Caco-2 (cell line): ENCODE measurements at regions not wholly inside any gene's neighbourhood (a gene's known extent, or its start where the extent isn't known, plus 50 kb on each side); places are given as distances from the start of the nearest gene placed in this dataset.

Experiments used
- BruUV-seq: library from RNA; stranded (reverse); fragments of 400-500 nt; replicated peaks from 2 replicates; lab custom pipeline; 2021; lab: Mats Ljungman, UMichigan
- CTCF ChIA-PET: fragments of 300-600 bp; sonication (Branson Sonifier 250); formaldehyde crosslinking; loops from one replicate; lab custom pipeline; 2022; ENCODE audit warnings: antibody characterized with exemption; lab: Charles Lee
- POLR2A ChIA-PET: fragments of 300-600 bp; sonication (Branson Sonifier 250); formaldehyde crosslinking; loops from one replicate; lab custom pipeline; 2022; ENCODE audit warnings: antibody characterized with exemption; lab: Charles Lee
- DNase-seq, 2 experiments: peaks; one replicate each; pipeline versions ENCODE4 v3.0.0 to v3.0.0-alpha.2; 2020 to 2022
- H3K27me3 ChIP-seq: replicated peaks from 2 replicates; pipeline ENCODE4 v1.6.0; 2011; ENCODE audit warnings: low read length; ENCODE audit not compliant: control insufficient read depth, insufficient read depth
- H3K36me3 ChIP-seq: 2 replicates; pipeline ENCODE4 v1.5.1; 2011; ENCODE audit warnings: low read length; ENCODE audit not compliant: control insufficient read depth, insufficient read depth
- H3K4me1 ChIP-seq: fragments of 250-450 bp; sonication (Bioruptor Pico); 2 replicates; pipeline ENCODE4 v1.5.1; 2020; ENCODE audit warnings: mild to moderate bottlenecking
- H3K4me3 ChIP-seq: 2 replicates; pipeline ENCODE4 v1.5.1; 2011; ENCODE audit warnings: low read depth, mild to moderate bottlenecking, control low read depth, low read length
- H3K9me3 ChIP-seq: fragments of 250-450 bp; sonication (Bioruptor Pico); 2 replicates; pipeline ENCODE4 v1.5.1; 2020; ENCODE audit warnings: mild to moderate bottlenecking, moderate library complexity
- H3K27ac Mint-ChIP-seq: one replicate; pipeline ENCODE4 v1.8.0; 2022; ENCODE audit warnings: mixed read lengths; ENCODE audit not compliant: unreplicated experiment
- H3K27me3 Mint-ChIP-seq: one replicate; pipeline ENCODE4 v1.8.0; 2022; ENCODE audit warnings: mixed read lengths; ENCODE audit not compliant: insufficient read depth, unreplicated experiment
- H3K36me3 Mint-ChIP-seq: one replicate; pipeline ENCODE4 v1.8.0; 2022; ENCODE audit warnings: mild to moderate bottlenecking, mixed read lengths; ENCODE audit not compliant: insufficient read depth, unreplicated experiment
- H3K4me1 Mint-ChIP-seq: one replicate; pipeline ENCODE4 v1.8.0; 2022; ENCODE audit warnings: low read depth, mixed read lengths; ENCODE audit not compliant: unreplicated experiment
- H3K4me3 Mint-ChIP-seq: one replicate; pipeline ENCODE4 v1.8.0; 2022; ENCODE audit warnings: mild to moderate bottlenecking, moderate library complexity, mixed read lengths; ENCODE audit not compliant: unreplicated experiment
- H3K9me3 Mint-ChIP-seq: one replicate; pipeline ENCODE4 v1.8.0; 2022; ENCODE audit warnings: mixed read lengths; ENCODE audit not compliant: unreplicated experiment
- intact Hi-C: fragments of 100-400 bp; cut with micrococcal nuclease; formaldehyde crosslinking; loops from one replicate; pipeline ENCODE4 v1.10.0; 2022; ENCODE audit not compliant: unreplicated experiment
- TF ChIP-seq, protein P1 (sequence below), 2 experiments: fragments of 200-600 bp in 1 of 2; IDR thresholded peaks; 1 replicate in 1 of 2; 2 replicates in 1 of 2; pipeline versions ENCODE4 v1.5.1 to v1.8.0; 2011 to 2022; ENCODE audit warnings: antibody characterized with exemption in 1 of 2, control low read depth in 1 of 2, inconsistent platforms in 1 of 2, low read depth in 1 of 2, low read length in 1 of 2, mild to moderate bottlenecking in 1 of 2, moderate library complexity in 1 of 2; ENCODE audit not compliant: insufficient read depth in 1 of 2, severe bottlenecking in 1 of 2, unreplicated experiment in 1 of 2

DNA sequence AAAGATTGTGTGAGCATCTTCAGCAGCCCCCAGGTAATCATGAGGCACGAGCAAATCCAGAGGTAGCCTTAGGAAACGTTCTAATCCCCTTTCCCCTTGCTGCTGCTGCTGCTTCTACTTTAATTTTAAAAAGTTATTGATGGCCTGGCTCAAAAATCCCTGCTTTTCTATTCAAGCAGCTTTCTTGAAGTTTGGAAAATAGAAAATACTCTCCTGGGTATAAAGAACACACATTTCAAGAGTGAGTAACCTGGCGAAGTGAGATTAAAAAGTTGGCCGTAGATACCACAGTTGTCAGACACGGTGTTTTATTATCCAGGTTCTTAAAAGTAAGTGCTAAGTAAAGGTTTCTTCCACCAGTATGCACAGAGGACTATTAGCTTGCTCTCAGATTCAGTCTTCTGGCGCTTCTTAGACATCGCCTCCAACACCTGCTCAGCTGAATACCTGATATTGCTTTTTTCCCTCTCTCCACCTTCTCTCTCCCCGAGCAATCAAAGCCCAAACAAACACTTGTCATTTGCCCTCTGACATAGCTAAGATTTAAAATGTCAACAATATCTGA, 150.7 kb downstream of the EDN3 start:
- CTCF ChIA-PET = interaction anchor here (0.7 to 0.8 kb wide), 2 partner anchors 46 to 581 kb away, joined by 3 read pairs; no protein-coding TSS in a partner anchor
- Histone ChIP-seq H3K36me3 (no peaks in the 10 kb centered on the region), H3K4me3 (no peak overlapping the region), H3K9me3 (no peaks in the 10 kb centered on the region), H3K4me1 (peaks cover 21% of the 10 kb centered on the region; the same call in 1 of the 2 replicates), H3K27me3 (no peaks in the 10 kb centered on the region; the same call in 1 of the 2 replicates)
- POLR2A ChIA-PET = no interaction called here
- H3K27ac Mint-ChIP-seq = no peak overlapping the region
- no TSS peak for BruUV-seq
- TF ChIP-seq, protein P1, sequence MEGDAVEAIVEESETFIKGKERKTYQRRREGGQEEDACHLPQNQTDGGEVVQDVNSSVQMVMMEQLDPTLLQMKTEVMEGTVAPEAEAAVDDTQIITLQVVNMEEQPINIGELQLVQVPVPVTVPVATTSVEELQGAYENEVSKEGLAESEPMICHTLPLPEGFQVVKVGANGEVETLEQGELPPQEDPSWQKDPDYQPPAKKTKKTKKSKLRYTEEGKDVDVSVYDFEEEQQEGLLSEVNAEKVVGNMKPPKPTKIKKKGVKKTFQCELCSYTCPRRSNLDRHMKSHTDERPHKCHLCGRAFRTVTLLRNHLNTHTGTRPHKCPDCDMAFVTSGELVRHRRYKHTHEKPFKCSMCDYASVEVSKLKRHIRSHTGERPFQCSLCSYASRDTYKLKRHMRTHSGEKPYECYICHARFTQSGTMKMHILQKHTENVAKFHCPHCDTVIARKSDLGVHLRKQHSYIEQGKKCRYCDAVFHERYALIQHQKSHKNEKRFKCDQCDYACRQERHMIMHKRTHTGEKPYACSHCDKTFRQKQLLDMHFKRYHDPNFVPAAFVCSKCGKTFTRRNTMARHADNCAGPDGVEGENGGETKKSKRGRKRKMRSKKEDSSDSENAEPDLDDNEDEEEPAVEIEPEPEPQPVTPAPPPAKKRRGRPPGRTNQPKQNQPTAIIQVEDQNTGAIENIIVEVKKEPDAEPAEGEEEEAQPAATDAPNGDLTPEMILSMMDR (IDR thresholded peaks at IDR 0.05; ENCODE audit: insufficient read depth in 1 of 2, low read depth in 1 of 2, low read length in 1 of 2, severe bottlenecking in 1 of 2, unreplicated experiment in 1 of 2) = no peak
- intact Hi-C loops = no loop called here
- H3K27me3 Mint-ChIP-seq = peaks cover 41% of the 10 kb centered on the region
- no peaks in the 10 kb centered on the region for H3K4me1 Mint-ChIP-seq
- H3K4me3 Mint-ChIP-seq = no peak overlapping the region
- DNase-seq = no peak
- no peaks in the 10 kb centered on the region for H3K9me3 Mint-ChIP-seq
- H3K36me3 Mint-ChIP-seq = no peaks in the 10 kb centered on the region

DNA sequence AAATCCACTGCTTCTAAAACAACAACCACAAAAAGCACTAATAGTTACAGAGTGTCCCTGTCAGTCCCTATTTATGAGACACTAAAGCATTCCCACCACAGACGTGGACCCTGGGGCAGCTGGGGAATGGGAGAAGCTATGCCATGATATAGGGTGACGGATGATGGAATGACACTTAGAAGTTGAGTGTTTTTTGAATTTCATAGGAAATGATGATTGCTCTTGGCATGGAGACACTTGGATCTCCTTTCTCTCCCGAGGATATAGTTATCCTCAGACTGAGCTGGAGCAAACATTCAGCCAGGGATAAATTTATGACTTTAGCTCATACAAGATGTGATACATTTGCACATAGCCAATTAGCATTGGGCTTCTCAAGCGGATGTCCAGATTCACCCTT, 151.2 kb downstream of the EDN3 start:
- intact Hi-C loops = no loop called here
- Mint-ChIP-seq H3K27me3 (peaks cover 38% of the 10 kb centered on the region), H3K9me3 (no peaks in the 10 kb centered on the region), H3K36me3 (no peaks in the 10 kb centered on the region), H3K4me1 (no peaks in the 10 kb centered on the region), H3K4me3 (no peak overlapping the region), H3K27ac (no peak overlapping the region)
- DNase-seq = no peak
- H3K4me3 ChIP-seq = no peak overlapping the region
- POLR2A ChIA-PET = no interaction called here
- H3K36me3 ChIP-seq = no peaks in the 10 kb centered on the region
- no TSS peak for BruUV-seq
- peaks cover 21% of the 10 kb centered on the region; the same call in 1 of the 2 replicates for H3K4me1 ChIP-seq
- CTCF ChIA-PET = interaction anchor here (0.8 kb wide), 1 partner anchor 581 kb away, joined by 3 read pairs; no protein-coding TSS in a partner anchor
- H3K9me3 ChIP-seq = no peaks in the 10 kb centered on the region
- TF ChIP-seq, protein P1 (IDR thresholded peaks at IDR 0.05; ENCODE audit: insufficient read depth in 1 of 2, low read depth in 1 of 2, low read length in 1 of 2, severe bottlenecking in 1 of 2, unreplicated experiment in 1 of 2) = no peak
- H3K27me3 ChIP-seq = no peaks in the 10 kb centered on the region; the same call in 1 of the 2 replicates

DNA sequence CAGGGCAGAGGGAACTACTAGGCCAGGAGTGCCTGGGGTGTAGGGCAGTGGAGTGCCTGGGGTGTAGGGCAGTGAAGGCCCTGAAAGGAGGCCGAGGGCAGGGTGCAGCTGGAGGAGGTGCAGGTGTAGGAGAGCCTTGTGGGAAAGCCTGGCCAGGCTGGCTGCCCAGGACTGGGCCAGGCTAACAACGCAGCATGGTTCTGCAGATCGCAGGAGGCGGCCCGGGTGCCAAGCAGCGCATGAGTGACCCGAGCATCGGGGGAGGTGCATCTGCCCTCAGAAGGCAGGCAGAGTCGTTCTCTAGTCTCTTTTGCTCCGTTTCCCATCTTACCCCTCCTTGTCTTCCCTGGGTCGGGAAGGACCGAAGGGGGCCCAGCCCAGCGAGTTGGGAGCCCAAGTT, 151.5 kb upstream of the PHACTR3 start:
- no peak overlapping the region for H3K27ac Mint-ChIP-seq
- CTCF ChIA-PET = interaction anchor here (1.0 kb wide), 1 partner anchor 43 kb away, joined by 6 read pairs; no protein-coding TSS in a partner anchor
- intact Hi-C loops = no loop called here
- H3K9me3 Mint-ChIP-seq = no peaks in the 10 kb centered on the region
- BruUV-seq = no TSS peak
- POLR2A ChIA-PET = no interaction called here
- peaks cover 13% of the 10 kb centered on the region; the same call in 1 of the 2 replicates for H3K4me1 ChIP-seq
- H3K27me3 ChIP-seq = no peaks in the 10 kb centered on the region; the same call in 1 of the 2 replicates
- no peaks in the 10 kb centered on the region for H3K36me3 Mint-ChIP-seq
- no peak for DNase-seq
- H3K4me3 ChIP-seq = no peak overlapping the region
- H3K9me3 ChIP-seq = no peaks in the 10 kb centered on the region
- TF ChIP-seq, protein P1 (IDR thresholded peaks at IDR 0.05; ENCODE audit: insufficient read depth in 1 of 2, low read depth in 1 of 2, low read length in 1 of 2, severe bottlenecking in 1 of 2, unreplicated experiment in 1 of 2) = no peak
- no peaks in the 10 kb centered on the region for H3K4me1 Mint-ChIP-seq
- H3K4me3 Mint-ChIP-seq = no peak overlapping the region
- peaks cover 29% of the 10 kb centered on the region for H3K27me3 Mint-ChIP-seq
- no peaks in the 10 kb centered on the region for H3K36me3 ChIP-seq
